CD14-positive monocyte (primary cell): ENCODE measurements at regions not wholly inside any gene's neighbourhood (a gene's known extent, or its start where the extent isn't known, plus 50 kb on each side); places are given as distances from the start of the nearest gene placed in this dataset.

Experiments used
- DNase-seq, 3 donors: peaks; one replicate each; pipeline ENCODE4 v3.0.0-alpha.2; 2011 to 2022
- H2AFZ ChIP-seq: 2 replicates; pipeline ENCODE4 v1.6.0; 2012; ENCODE audit warnings: mild to moderate bottlenecking, low read depth, low read length, inconsistent platforms; ENCODE audit not compliant: insufficient read depth, poor library complexity, severe bottlenecking
- H3K27ac ChIP-seq, 2 donors: 1 replicate in 1 of 2; 2 replicates in 1 of 2; pipeline ENCODE4 v1.5.1; 2012 to 2013; ENCODE audit warnings: low read length in 2 of 2, control low read depth in 1 of 2, inconsistent platforms in 1 of 2, low read depth in 1 of 2, mild to moderate bottlenecking in 1 of 2
- H3K27me3 ChIP-seq, 2 donors: one replicate each; pipeline versions ENCODE4 v1.6.0 to v1.6.1; 2011 to 2013; ENCODE audit warnings: low read length in 2 of 2; ENCODE audit not compliant: control insufficient read depth in 2 of 2, insufficient read depth in 2 of 2
- H3K36me3 ChIP-seq, 2 donors: replicated peaks in 1 of 2; 1 replicate in 1 of 2; 2 replicates in 1 of 2; pipeline versions ENCODE4 v1.5.1 to v1.6.1; 2012 to 2013; ENCODE audit warnings: low read length in 2 of 2, control low read depth in 1 of 2, inconsistent platforms in 1 of 2, mild to moderate bottlenecking in 1 of 2; ENCODE audit not compliant: insufficient read depth in 2 of 2, control insufficient read depth in 1 of 2
- H3K4me1 ChIP-seq, 2 donors: 1 replicate in 1 of 2; 2 replicates in 1 of 2; pipeline versions ENCODE4 v1.5.1 to v1.6.1; 2012 to 2013; ENCODE audit warnings: low read length in 2 of 2, control low read depth in 1 of 2, inconsistent platforms in 1 of 2, mild to moderate bottlenecking in 1 of 2, moderate library complexity in 1 of 2; ENCODE audit not compliant: insufficient read depth in 2 of 2, control insufficient read depth in 1 of 2
- H3K4me2 ChIP-seq: replicated peaks from 2 replicates; pipeline ENCODE3; 2012; ENCODE audit warnings: low read length, moderate library complexity, mild to moderate bottlenecking; ENCODE audit not compliant: poor library complexity, severe bottlenecking; ENCODE audit errors: extremely low read depth
- H3K4me3 ChIP-seq, 3 experiments: fragments of 200-600 bp in 1 of 3; sonication (generic) in 1 of 3; replicated peaks in 1 of 3; 1 replicate in 2 of 3; 2 replicates in 1 of 3; pipeline ENCODE4 v1.5.1; 2011 to 2013; ENCODE audit warnings: low read length in 3 of 3, mild to moderate bottlenecking in 3 of 3, control low read depth in 2 of 3, low read depth in 2 of 3, inconsistent platforms in 1 of 3, moderate library complexity in 1 of 3
- H3K79me2 ChIP-seq: 2 replicates; pipeline ENCODE4 v1.6.0; 2012; ENCODE audit warnings: mild to moderate bottlenecking, control low read depth, inconsistent platforms, low read length, moderate library complexity; ENCODE audit not compliant: insufficient read depth
- H3K9ac ChIP-seq: 2 replicates; pipeline ENCODE4 v1.6.0; 2017; ENCODE audit warnings: low read length, mild to moderate bottlenecking; ENCODE audit not compliant: insufficient read depth, poor library complexity, severe bottlenecking
- H3K9me3 ChIP-seq, 2 donors: replicated peaks in 1 of 2; 1 replicate in 1 of 2; 2 replicates in 1 of 2; pipeline versions ENCODE4 v1.5.1 to v1.6.1; 2012 to 2013; ENCODE audit warnings: low read length in 2 of 2, control low read depth in 1 of 2; ENCODE audit not compliant: control insufficient read depth in 1 of 2, insufficient read depth in 1 of 2
- H4K20me1 ChIP-seq: 2 replicates; pipeline ENCODE4 v1.6.0; 2012; ENCODE audit warnings: mild to moderate bottlenecking, low read length, control low read depth, moderate library complexity; ENCODE audit not compliant: insufficient read depth
- H3K27ac Mint-ChIP-seq, 7 donors: one replicate each; pipeline ENCODE4 v1.8.0; 2020; ENCODE audit warnings: mild to moderate bottlenecking in 7 of 7, mixed read lengths in 7 of 7, moderate library complexity in 6 of 7, inconsistent platforms in 2 of 7
- H3K27me3 Mint-ChIP-seq, 3 donors: one replicate each; pipeline ENCODE4 v1.8.0; 2021 to 2022; ENCODE audit warnings: low read depth in 3 of 3, mild to moderate bottlenecking in 3 of 3, mixed read lengths in 3 of 3, moderate library complexity in 3 of 3, inconsistent platforms in 1 of 3
- H3K36me3 Mint-ChIP-seq, 2 donors: one replicate each; pipeline ENCODE4 v1.8.0; 2020; ENCODE audit warnings: mixed read lengths in 2 of 2, inconsistent platforms in 1 of 2, mild to moderate bottlenecking in 1 of 2
- H3K4me1 Mint-ChIP-seq: one replicate; pipeline ENCODE4 v1.8.0; 2020; ENCODE audit warnings: mild to moderate bottlenecking, mixed read lengths
- H3K4me3 Mint-ChIP-seq, 2 donors: one replicate each; pipeline ENCODE4 v1.8.0; 2020; ENCODE audit warnings: mild to moderate bottlenecking in 2 of 2, mixed read lengths in 2 of 2, moderate library complexity in 1 of 2
- H3K9me3 Mint-ChIP-seq, 7 donors: one replicate each; pipeline ENCODE4 v1.8.0; 2020 to 2022; ENCODE audit warnings: mixed read lengths in 7 of 7, mild to moderate bottlenecking in 6 of 7, moderate library complexity in 6 of 7, inconsistent platforms in 2 of 7
- CTCF ChIP-seq: fragments of 200-600 bp; IDR thresholded peaks from one replicate; pipeline ENCODE4 v1.8.0; 2022; ENCODE audit warnings: antibody characterized with exemption, mild to moderate bottlenecking
- WGBS: methylation state at CpG from one replicate; pipeline ENCODE4 v1.1.5; 2013; ENCODE audit warnings: missing lambda C conversion rate; ENCODE audit not compliant: insufficient coverage; 5-methylcytosine and 5-hydroxymethylcytosine counted together
- intact Hi-C, 2 donors: fragments of 100-400 bp; cut with micrococcal nuclease; formaldehyde crosslinking; loops; one replicate each; pipeline versions ENCODE4 v1.15.0 to v1.15.1; 2023

DNA sequence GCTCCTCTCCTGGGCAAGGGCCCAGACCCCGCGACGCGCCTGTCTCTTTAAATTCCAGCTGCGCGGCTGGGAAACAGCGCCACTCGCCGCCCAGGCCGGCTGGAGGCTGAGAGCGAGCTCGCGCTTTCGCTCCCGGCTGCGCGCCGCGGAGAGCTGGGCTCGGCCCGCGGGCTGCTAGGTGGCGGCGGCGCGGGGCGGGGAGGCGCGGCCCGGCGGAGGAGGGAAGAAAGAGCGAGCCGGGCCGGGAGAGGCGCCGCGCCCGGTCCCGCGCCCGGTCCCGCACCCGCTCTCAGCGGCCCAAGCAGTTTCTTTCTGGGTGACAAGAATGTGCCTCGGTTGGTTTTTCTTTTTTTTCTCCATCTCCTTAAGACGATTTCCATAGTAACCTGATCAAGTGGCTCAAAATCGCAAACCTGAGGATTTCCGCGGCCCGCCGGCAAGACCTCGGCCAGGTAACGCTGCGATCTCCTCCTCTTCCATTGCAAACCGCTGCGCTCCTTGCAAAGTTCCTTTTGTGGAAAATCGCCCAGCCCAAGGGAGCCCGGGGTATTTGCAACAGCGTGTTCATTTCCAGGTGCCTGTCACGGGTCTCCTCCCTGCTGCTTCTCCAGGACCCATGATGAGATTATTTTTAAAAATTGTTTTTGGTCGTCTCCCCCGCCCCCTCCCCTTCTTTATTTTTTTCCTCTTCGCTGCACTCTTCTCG lies 259.5 kb upstream of the E2F7 start:
- Histone ChIP-seq H3K9ac (no peak overlapping the region), H3K27me3 (peaks cover 29 to 34% of the 10 kb centered on the region in 2 donors), H4K20me1 (no peaks in the 10 kb centered on the region), H3K79me2 (no peaks in the 10 kb centered on the region), H3K27ac (no peak overlapping the region), H3K9me3 (no peaks in the 10 kb centered on the region), H3K36me3 (no peaks in the 10 kb centered on the region), H3K4me1 (peaks cover 8 to 17% of the 10 kb centered on the region in 2 donors), H2AFZ (peak overlapping the region; percentile 63), H3K4me3 (peak overlapping the region in 1 of 3 experiments; percentile 73), H3K4me2 (peak overlapping the region; percentile 77)
- Mint-ChIP-seq H3K27me3 (peaks cover 37 to 50% (median 41%) of the 10 kb centered on the region in 3 donors), H3K4me3 (peak overlapping the region; percentile 75 to 95), H3K4me1 (peaks cover 16% of the 10 kb centered on the region), H3K36me3 (peaks cover 0 to 4% of the 10 kb centered on the region in 2 donors), H3K9me3 (peaks cover 0 to 8% (median 3%) of the 10 kb centered on the region in 7 donors), H3K27ac (peak overlapping the region in 1 of 7 donors; percentile 49)
- WGBS: 0% methylated on average over 52 of the region's 64 CpGs
- no peak for TF ChIP-seq CTCF
- intact Hi-C loops: no loop called here
- DNase-seq: no peak

GRCh38 chr12:77324416-77324762 lies 259.0 kb upstream of the E2F7 start:
- peak overlapping the region in 1 of 3 experiments; percentile 73 for H3K4me3 ChIP-seq
- no peak overlapping the region for H3K9ac ChIP-seq
- no peak for TF ChIP-seq CTCF
- no peak for DNase-seq
- peaks cover 0 to 4% of the 10 kb centered on the region in 2 donors for H3K36me3 Mint-ChIP-seq
- peaks cover 16% of the 10 kb centered on the region for H3K4me1 Mint-ChIP-seq
- peaks cover 37 to 50% (median 41%) of the 10 kb centered on the region in 3 donors for H3K27me3 Mint-ChIP-seq
- peaks cover 0 to 8% (median 3%) of the 10 kb centered on the region in 7 donors for H3K9me3 Mint-ChIP-seq
- no peak overlapping the region for H3K27ac ChIP-seq
- H3K27me3 ChIP-seq: peaks cover 29 to 34% of the 10 kb centered on the region in 2 donors
- whole genome bisulfite sequencing: under 1% methylated on average over 12 of the region's 15 CpGs
- intact Hi-C loops: no loop called here
- no peak overlapping the region for H3K27ac Mint-ChIP-seq
- no peaks in the 10 kb centered on the region for H4K20me1 ChIP-seq
- no peaks in the 10 kb centered on the region for H3K79me2 ChIP-seq
- H3K4me2 ChIP-seq: peak overlapping the region; percentile 77
- H3K36me3 ChIP-seq: no peaks in the 10 kb centered on the region
- H3K4me1 ChIP-seq: peaks cover 8 to 17% of the 10 kb centered on the region in 2 donors
- no peaks in the 10 kb centered on the region for H3K9me3 ChIP-seq
- H2AFZ ChIP-seq: peak overlapping the region; percentile 63
- peak overlapping the region; percentile 43 to 77 for H3K4me3 Mint-ChIP-seq
